MM.1S (cell line): ENCODE measurements at regions not wholly inside any gene's neighbourhood (a gene's known extent, or its start where the extent isn't known, plus 50 kb on each side); places are given as distances from the start of the nearest gene placed in this dataset.

Experiments used
- EZH2phosphoT487 ChIP-seq: fragments of 300-600 bp; sonication (generic); IDR thresholded peaks from 2 replicates; pipeline ENCODE4 v1.6.1; 2018; ENCODE audit warnings: antibody characterized with exemption, low read length
- TF ChIP-seq, protein P1 (sequence below): fragments of 300-600 bp; sonication (generic); IDR thresholded peaks from 2 replicates; pipeline ENCODE4 v1.5.1; 2016; ENCODE audit warnings: antibody characterized with exemption, low read length, mixed read lengths

DNA sequence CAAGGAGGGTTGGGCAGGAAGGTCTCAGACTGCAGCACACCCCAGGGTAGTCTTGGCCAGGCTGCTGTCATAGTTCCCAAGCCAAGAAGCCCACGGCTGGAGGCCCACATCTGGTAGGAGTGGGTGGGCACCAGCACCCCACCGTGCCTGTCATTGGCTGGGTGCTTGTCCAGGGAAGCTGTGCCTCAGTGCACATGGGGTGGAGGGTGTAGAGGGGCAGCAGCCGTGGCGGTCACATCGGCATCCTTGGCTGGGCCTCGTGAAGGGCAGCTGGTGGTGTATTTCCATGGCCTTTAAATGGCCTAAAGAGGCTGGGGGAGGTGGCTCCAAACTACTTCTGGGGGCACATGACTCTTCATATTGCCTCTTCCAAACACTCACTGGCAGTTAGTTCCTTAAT, 119.6 kb upstream of the USP24 start:
- TF ChIP-seq, protein P1, sequence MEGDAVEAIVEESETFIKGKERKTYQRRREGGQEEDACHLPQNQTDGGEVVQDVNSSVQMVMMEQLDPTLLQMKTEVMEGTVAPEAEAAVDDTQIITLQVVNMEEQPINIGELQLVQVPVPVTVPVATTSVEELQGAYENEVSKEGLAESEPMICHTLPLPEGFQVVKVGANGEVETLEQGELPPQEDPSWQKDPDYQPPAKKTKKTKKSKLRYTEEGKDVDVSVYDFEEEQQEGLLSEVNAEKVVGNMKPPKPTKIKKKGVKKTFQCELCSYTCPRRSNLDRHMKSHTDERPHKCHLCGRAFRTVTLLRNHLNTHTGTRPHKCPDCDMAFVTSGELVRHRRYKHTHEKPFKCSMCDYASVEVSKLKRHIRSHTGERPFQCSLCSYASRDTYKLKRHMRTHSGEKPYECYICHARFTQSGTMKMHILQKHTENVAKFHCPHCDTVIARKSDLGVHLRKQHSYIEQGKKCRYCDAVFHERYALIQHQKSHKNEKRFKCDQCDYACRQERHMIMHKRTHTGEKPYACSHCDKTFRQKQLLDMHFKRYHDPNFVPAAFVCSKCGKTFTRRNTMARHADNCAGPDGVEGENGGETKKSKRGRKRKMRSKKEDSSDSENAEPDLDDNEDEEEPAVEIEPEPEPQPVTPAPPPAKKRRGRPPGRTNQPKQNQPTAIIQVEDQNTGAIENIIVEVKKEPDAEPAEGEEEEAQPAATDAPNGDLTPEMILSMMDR: no peak
- TF ChIP-seq EZH2phosphoT487: no peak
